Activated CD8-positive, alpha-beta T cell treated with anti-CD3 and anti-CD28 coated beads, Interleukin-2, amount 10 ng/mL, durations not matched to agents 7 days and 5 days (primary cell): ENCODE measurements at regions not wholly inside any gene's neighbourhood (a gene's known extent, or its start where the extent isn't known, plus 50 kb on each side); places are given as distances from the start of the nearest gene placed in this dataset.

Source experiments
- ATAC-seq: fragments of 150-1000 bp; cut with Tn5 transposase; one replicate; pipeline ENCODE4 v1.10.0; 2021; ENCODE audit warnings: moderate library complexity
- CTCF ChIA-PET: fragments of 350-600 bp; sonication (Branson Sonifier 250); formaldehyde crosslinking; loops from one replicate; lab custom pipeline; 2021; ENCODE audit warnings: antibody characterized with exemption; lab: Charles Lee
- POLR2A ChIA-PET: fragments of 350-600 bp; sonication (Branson Sonifier 250); formaldehyde crosslinking; loops from one replicate; lab custom pipeline; 2021; ENCODE audit warnings: antibody characterized with exemption; lab: Charles Lee
- DNase-seq: peaks from one replicate; pipeline ENCODE4 v3.0.0-alpha.2; 2020
- H3K27ac Mint-ChIP-seq: one replicate; pipeline ENCODE4 v1.8.0; 2021; ENCODE audit warnings: mild to moderate bottlenecking, mixed read lengths
- H3K27me3 Mint-ChIP-seq: one replicate; pipeline ENCODE4 v1.8.0; 2021; ENCODE audit warnings: low read depth, mixed read lengths
- H3K36me3 Mint-ChIP-seq: one replicate; pipeline ENCODE4 v1.8.0; 2021; ENCODE audit warnings: low read depth, mixed read lengths
- H3K4me1 Mint-ChIP-seq: one replicate; pipeline ENCODE4 v1.8.0; 2021; ENCODE audit warnings: low read depth, mixed read lengths
- H3K4me3 Mint-ChIP-seq: one replicate; pipeline ENCODE4 v1.8.0; 2021; ENCODE audit warnings: mild to moderate bottlenecking, mixed read lengths
- H3K9me3 Mint-ChIP-seq: one replicate; pipeline ENCODE4 v1.8.0; 2022; ENCODE audit warnings: mixed read lengths; ENCODE audit not compliant: insufficient read depth

GRCh38 chr10:60644436-60645130, 133.7 kb upstream of the CDK1 start:
- H3K9me3 Mint-ChIP-seq = no peaks in the 10 kb centered on the region
- ChIA-PET CTCF (interaction anchor here (1.6 to 2.8 kb wide), 2 partner anchors 73 to 200 kb away, joined by 5 to 32 read pairs; no protein-coding TSS in a partner anchor), POLR2A (no interaction called here)
- no peak overlapping the region for H3K4me3 Mint-ChIP-seq
- no peak overlapping the region for H3K27ac Mint-ChIP-seq
- H3K36me3 Mint-ChIP-seq = no peaks in the 10 kb centered on the region
- no peaks in the 10 kb centered on the region for H3K4me1 Mint-ChIP-seq
- ATAC-seq (no peak), DNase-seq (no peak)
- peaks cover 2% of the 10 kb centered on the region for H3K27me3 Mint-ChIP-seq

DNA sequence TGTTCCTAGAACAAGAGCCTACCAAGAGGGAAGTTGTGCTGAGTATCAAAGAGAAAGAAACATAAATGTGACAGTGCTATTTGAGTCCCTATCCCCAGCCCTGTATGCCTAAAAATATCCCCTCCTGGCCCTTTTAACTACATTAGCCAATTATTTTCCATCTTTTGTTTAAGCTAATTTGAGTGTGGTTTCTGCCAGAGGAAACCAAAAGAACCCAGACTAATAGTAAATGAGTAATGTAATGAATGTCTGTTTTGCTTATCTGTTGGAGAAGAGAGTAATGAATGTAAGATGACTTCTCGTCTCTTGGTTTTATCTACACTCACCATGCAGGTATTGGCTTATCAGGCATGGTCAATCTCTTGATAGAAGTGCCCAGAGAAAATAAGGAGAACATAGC, 134.4 kb upstream of the CDK1 start:
- Mint-ChIP-seq H3K27ac (no peak overlapping the region), H3K4me3 (no peak overlapping the region), H3K27me3 (peaks cover 2% of the 10 kb centered on the region), H3K9me3 (no peaks in the 10 kb centered on the region), H3K4me1 (no peaks in the 10 kb centered on the region), H3K36me3 (no peaks in the 10 kb centered on the region)
- POLR2A ChIA-PET = no interaction called here
- CTCF ChIA-PET = no interaction called here
- DNase-seq (no peak), ATAC-seq (no peak)

- POLR2A ChIA-PET = no interaction called here
These were observed 148.9 kb upstream of the CDK1 start for GRCh38 chr10:60629332-60629731.

GRCh38 chr10:60627778-60628748, 150.2 kb upstream of the CDK1 start:
- ATAC-seq = no peak
- H3K27ac Mint-ChIP-seq = no peak overlapping the region
- ChIA-PET POLR2A (no interaction called here), CTCF (interaction anchor here (0.9 kb wide), 1 partner anchor 19 kb away, joined by 3 read pairs; no protein-coding TSS in a partner anchor)
- H3K4me3 Mint-ChIP-seq = no peak overlapping the region
- no peaks in the 10 kb centered on the region for H3K4me1 Mint-ChIP-seq
- DNase-seq = no peak
- H3K9me3 Mint-ChIP-seq = no peaks in the 10 kb centered on the region
- H3K36me3 Mint-ChIP-seq = no peaks in the 10 kb centered on the region
- no peaks in the 10 kb centered on the region for H3K27me3 Mint-ChIP-seq

More at GRCh38 chr10:60629332-60629731, 148.9 kb upstream of the CDK1 start:
- H3K4me1 Mint-ChIP-seq = no peaks in the 10 kb centered on the region
- CTCF ChIA-PET = no interaction called here
- no peak overlapping the region for H3K4me3 Mint-ChIP-seq
- H3K27ac Mint-ChIP-seq = no peak overlapping the region
- H3K27me3 Mint-ChIP-seq = no peaks in the 10 kb centered on the region
- no peaks in the 10 kb centered on the region for H3K36me3 Mint-ChIP-seq
- H3K9me3 Mint-ChIP-seq = no peaks in the 10 kb centered on the region
- no peak for DNase-seq
- no peak for ATAC-seq

- H3K4me3 Mint-ChIP-seq = no peak overlapping the region
- H3K27me3 Mint-ChIP-seq = no peaks in the 10 kb centered on the region
- no peaks in the 10 kb centered on the region for H3K4me1 Mint-ChIP-seq
- H3K36me3 Mint-ChIP-seq = no peaks in the 10 kb centered on the region
- no peak for DNase-seq
- ChIA-PET POLR2A (no interaction called here), CTCF (interaction anchor here (0.8 kb wide), 1 partner anchor 511 kb away, joined by 4 read pairs; no protein-coding TSS in a partner anchor)
- H3K27ac Mint-ChIP-seq = no peak overlapping the region
- no peaks in the 10 kb centered on the region for H3K9me3 Mint-ChIP-seq
- no peak for ATAC-seq
These were observed 152.2 kb upstream of the CDK1 start for GRCh38 chr10:60626037-60626436.

- no peak overlapping the region for H3K4me3 Mint-ChIP-seq
- no peak overlapping the region for H3K27ac Mint-ChIP-seq
- ChIA-PET POLR2A (no interaction called here), CTCF (no interaction called here)
- no peaks in the 10 kb centered on the region for H3K27me3 Mint-ChIP-seq
- no peaks in the 10 kb centered on the region for H3K9me3 Mint-ChIP-seq
- no peaks in the 10 kb centered on the region for H3K36me3 Mint-ChIP-seq
- ATAC-seq (no peak), DNase-seq (no peak)
- H3K4me1 Mint-ChIP-seq = no peaks in the 10 kb centered on the region
These were observed 154.7 kb upstream of the CDK1 start for GRCh38 chr10:60623627-60624026.

DNA sequence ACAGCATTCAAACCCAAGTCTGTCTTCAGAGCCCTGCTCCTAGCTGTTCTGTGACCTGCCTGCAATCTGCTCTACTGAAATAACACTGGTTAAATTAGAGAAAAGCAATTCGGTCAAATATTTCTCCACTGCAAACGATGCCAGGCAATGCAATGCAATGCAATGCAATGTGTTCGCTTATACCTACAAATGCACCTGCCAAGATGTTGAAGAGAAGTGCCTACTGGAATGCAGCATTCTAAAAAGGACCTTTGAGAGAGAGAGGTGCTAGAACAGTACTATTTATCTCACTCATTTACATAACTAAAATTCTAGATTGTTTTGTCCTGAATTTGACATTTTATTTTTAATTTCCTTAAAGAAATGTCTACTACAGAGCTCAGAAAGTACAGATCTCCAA, 157.3 kb upstream of the CDK1 start:
- H3K4me3 Mint-ChIP-seq = no peak overlapping the region
- no peak overlapping the region for H3K27ac Mint-ChIP-seq
- no peaks in the 10 kb centered on the region for H3K36me3 Mint-ChIP-seq
- DNase-seq (no peak), ATAC-seq (no peak)
- no peaks in the 10 kb centered on the region for H3K27me3 Mint-ChIP-seq
- ChIA-PET POLR2A (no interaction called here), CTCF (no interaction called here)
- no peaks in the 10 kb centered on the region for H3K9me3 Mint-ChIP-seq
- H3K4me1 Mint-ChIP-seq = no peaks in the 10 kb centered on the region

DNA sequence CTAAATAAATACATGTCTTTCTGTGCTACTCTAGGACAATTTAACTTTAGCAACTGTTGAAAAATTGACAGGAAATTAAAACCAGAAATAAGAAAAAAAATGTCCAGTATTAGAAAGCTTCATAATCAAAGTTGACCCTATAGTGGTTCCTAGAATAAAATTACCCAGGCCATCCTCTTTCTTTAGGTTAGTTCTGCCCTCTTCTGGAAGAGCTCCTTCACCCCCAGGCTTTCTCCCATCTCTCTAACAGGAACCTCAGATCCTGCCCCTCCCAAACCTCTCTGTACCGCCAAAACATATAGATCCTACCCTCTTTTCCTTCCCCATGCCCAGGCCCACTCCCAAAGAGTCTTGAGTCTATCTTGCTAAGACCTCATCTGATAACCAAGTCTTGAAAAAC, 159.4 kb upstream of the CDK1 start:
- H3K9me3 Mint-ChIP-seq = no peaks in the 10 kb centered on the region
- H3K36me3 Mint-ChIP-seq = no peaks in the 10 kb centered on the region
- H3K4me3 Mint-ChIP-seq = no peak overlapping the region
- no peaks in the 10 kb centered on the region for H3K27me3 Mint-ChIP-seq
- ChIA-PET POLR2A (no interaction called here), CTCF (no interaction called here)
- ATAC-seq = no peak
- H3K4me1 Mint-ChIP-seq = no peaks in the 10 kb centered on the region
- no peak overlapping the region for H3K27ac Mint-ChIP-seq
- no peak for DNase-seq

- ATAC-seq (no peak), DNase-seq (no peak)
- no peak overlapping the region for H3K4me3 Mint-ChIP-seq
- CTCF ChIA-PET = no interaction called here
- no peaks in the 10 kb centered on the region for H3K4me1 Mint-ChIP-seq
- H3K9me3 Mint-ChIP-seq = no peaks in the 10 kb centered on the region
- H3K27ac Mint-ChIP-seq = no peak overlapping the region
- no peaks in the 10 kb centered on the region for H3K36me3 Mint-ChIP-seq
- POLR2A ChIA-PET = no interaction called here
- no peaks in the 10 kb centered on the region for H3K27me3 Mint-ChIP-seq
These were observed 162.7 kb upstream of the CDK1 start for GRCh38 chr10:60615541-60615940.

DNA sequence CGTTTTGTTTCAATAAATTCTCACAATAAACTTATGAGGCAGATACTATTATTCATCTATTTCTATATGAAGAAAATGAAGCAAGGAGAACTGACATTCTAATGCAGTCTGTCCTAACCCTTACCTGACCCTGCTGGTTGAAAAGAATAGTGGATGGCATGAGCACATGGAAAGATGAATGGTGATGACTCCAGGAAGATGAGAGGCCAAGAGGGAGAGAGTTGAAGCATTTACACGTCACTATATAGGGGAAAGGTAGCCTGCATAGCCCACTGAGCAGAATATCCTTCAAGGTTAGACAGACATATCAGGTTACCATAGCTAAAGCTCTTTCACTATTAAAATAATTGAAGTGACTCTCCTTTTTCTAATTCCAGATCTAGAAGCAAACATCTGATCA, 163.9 kb upstream of the CDK1 start:
- H3K27me3 Mint-ChIP-seq = no peaks in the 10 kb centered on the region
- POLR2A ChIA-PET = no interaction called here
- no peak overlapping the region for H3K27ac Mint-ChIP-seq

GRCh38 chr10:60613434-60613833, 164.8 kb upstream of the CDK1 start:
- POLR2A ChIA-PET = no interaction called here
- ATAC-seq (no peak), DNase-seq (no peak)
- H3K36me3 Mint-ChIP-seq = no peaks in the 10 kb centered on the region
- H3K27ac Mint-ChIP-seq = no peak overlapping the region
- H3K9me3 Mint-ChIP-seq = no peaks in the 10 kb centered on the region
- CTCF ChIA-PET = interaction anchor here (1.2 kb wide), 1 partner anchor 8 kb away, joined by 3 read pairs; no protein-coding TSS in a partner anchor
- H3K4me1 Mint-ChIP-seq = no peaks in the 10 kb centered on the region
- no peak overlapping the region for H3K4me3 Mint-ChIP-seq
- no peaks in the 10 kb centered on the region for H3K27me3 Mint-ChIP-seq

More for the DNA sequence above, 163.9 kb upstream of the CDK1 start:
- no peaks in the 10 kb centered on the region for H3K36me3 Mint-ChIP-seq
- DNase-seq (no peak), ATAC-seq (no peak)
- CTCF ChIA-PET = interaction anchor here (1.2 kb wide), 1 partner anchor 9 kb away, joined by 3 read pairs; no protein-coding TSS in a partner anchor
- H3K9me3 Mint-ChIP-seq = no peaks in the 10 kb centered on the region
- no peak overlapping the region for H3K4me3 Mint-ChIP-seq
- H3K4me1 Mint-ChIP-seq = no peaks in the 10 kb centered on the region

DNA sequence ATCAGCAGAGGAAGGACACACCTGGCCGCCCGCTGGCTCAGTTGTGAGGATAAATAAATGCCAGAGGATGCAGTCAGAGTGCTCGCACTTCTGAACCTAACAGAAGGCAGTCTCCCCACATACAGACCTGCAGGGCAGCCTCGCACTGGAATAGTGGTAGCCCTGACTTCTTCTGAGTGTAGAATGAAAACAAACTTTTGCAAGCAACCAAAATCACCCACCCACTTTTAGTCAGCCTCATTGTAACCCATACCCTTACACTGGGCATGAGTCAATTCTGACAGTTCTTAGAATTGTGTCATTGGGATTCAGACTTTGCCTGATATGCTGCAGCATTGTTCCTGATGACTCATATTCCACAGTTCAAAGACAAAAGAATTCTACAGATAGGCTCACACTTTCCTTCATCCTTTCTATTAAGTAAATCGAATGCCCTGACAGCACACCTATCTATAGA, 167.0 kb upstream of the CDK1 start:
- Mint-ChIP-seq H3K27ac (no peak overlapping the region), H3K4me3 (no peak overlapping the region), H3K4me1 (no peaks in the 10 kb centered on the region), H3K9me3 (no peaks in the 10 kb centered on the region), H3K36me3 (no peaks in the 10 kb centered on the region), H3K27me3 (no peaks in the 10 kb centered on the region)
- POLR2A ChIA-PET = no interaction called here
- CTCF ChIA-PET = no interaction called here
- ATAC-seq = no peak
- DNase-seq = no peak
